PFSK-1 (cell line): ENCODE measurements at regions not wholly inside any gene's neighbourhood (a gene's known extent, or its start where the extent isn't known, plus 50 kb on each side); places are given as distances from the start of the nearest gene placed in this dataset.

ENCODE experiments used
- FOXP2 ChIP-seq: optimal IDR thresholded peaks from 2 replicates; pipeline ENCODE3; 2011; ENCODE audit warnings: borderline replicate concordance, control low read depth, inconsistent platforms; ENCODE audit not compliant: insufficient read depth; ENCODE audit errors: extremely low read length, extremely low read depth
- POLR2AphosphoS5 ChIP-seq: IDR thresholded peaks from 2 replicates; pipeline ENCODE4 v1.6.1; 2012; ENCODE audit warnings: low read depth, mild to moderate bottlenecking, control low read depth, low read length, moderate library complexity
- SIN3A ChIP-seq: IDR thresholded peaks from 2 replicates; pipeline ENCODE4 v1.6.1; 2012; ENCODE audit warnings: mild to moderate bottlenecking, low read length, moderate library complexity, borderline replicate concordance; ENCODE audit not compliant: insufficient read depth
- TAF1 ChIP-seq: IDR thresholded peaks from 2 replicates; pipeline ENCODE4 v1.6.1; 2012; ENCODE audit warnings: low read length, control low read depth, borderline replicate concordance; ENCODE audit not compliant: insufficient read depth
- TF ChIP-seq, protein P1 (sequence below), 2 experiments: IDR thresholded peaks; 2 replicates each; pipeline versions ENCODE4 v1.6.1 to v1.8.0; 2011 to 2012; ENCODE audit warnings: low read depth in 2 of 2, low read length in 2 of 2, control low read depth in 1 of 2, inconsistent platforms in 1 of 2, mild to moderate bottlenecking in 1 of 2, moderate library complexity in 1 of 2; ENCODE audit not compliant: insufficient read depth in 1 of 2

DNA sequence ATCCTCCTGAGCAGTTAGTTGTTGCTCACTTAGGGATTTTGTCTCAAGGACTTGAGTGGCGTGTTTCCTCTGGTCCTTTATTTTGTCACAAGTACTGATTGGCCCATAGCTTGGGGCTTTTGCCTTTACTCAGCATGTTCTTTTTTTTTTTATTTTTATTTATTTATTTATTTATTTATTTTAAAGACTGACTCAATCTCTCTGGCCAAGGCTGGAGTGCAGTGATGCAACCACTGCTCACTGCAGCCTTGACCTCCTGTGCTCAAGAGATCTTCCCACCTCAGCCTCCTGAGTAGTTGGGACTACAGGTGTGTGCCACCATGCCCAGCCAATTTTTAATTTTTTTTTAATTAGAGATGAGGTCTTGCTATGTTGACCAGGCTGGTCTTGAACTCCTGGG lies 223.9 kb upstream of the TPM1 start:
- TF ChIP-seq POLR2AphosphoS5, result no peak
- TF ChIP-seq TAF1, result no peak
- no peak for TF ChIP-seq SIN3A
- TF ChIP-seq, protein P1, sequence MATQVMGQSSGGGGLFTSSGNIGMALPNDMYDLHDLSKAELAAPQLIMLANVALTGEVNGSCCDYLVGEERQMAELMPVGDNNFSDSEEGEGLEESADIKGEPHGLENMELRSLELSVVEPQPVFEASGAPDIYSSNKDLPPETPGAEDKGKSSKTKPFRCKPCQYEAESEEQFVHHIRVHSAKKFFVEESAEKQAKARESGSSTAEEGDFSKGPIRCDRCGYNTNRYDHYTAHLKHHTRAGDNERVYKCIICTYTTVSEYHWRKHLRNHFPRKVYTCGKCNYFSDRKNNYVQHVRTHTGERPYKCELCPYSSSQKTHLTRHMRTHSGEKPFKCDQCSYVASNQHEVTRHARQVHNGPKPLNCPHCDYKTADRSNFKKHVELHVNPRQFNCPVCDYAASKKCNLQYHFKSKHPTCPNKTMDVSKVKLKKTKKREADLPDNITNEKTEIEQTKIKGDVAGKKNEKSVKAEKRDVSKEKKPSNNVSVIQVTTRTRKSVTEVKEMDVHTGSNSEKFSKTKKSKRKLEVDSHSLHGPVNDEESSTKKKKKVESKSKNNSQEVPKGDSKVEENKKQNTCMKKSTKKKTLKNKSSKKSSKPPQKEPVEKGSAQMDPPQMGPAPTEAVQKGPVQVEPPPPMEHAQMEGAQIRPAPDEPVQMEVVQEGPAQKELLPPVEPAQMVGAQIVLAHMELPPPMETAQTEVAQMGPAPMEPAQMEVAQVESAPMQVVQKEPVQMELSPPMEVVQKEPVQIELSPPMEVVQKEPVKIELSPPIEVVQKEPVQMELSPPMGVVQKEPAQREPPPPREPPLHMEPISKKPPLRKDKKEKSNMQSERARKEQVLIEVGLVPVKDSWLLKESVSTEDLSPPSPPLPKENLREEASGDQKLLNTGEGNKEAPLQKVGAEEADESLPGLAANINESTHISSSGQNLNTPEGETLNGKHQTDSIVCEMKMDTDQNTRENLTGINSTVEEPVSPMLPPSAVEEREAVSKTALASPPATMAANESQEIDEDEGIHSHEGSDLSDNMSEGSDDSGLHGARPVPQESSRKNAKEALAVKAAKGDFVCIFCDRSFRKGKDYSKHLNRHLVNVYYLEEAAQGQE (IDR thresholded peaks at IDR 0.05; ENCODE audit: insufficient read depth in 1 of 2, low read depth in 2 of 2, low read length in 2 of 2), result no peak
- TF ChIP-seq FOXP2, result no peak

GRCh38 chr15:62821384-62822131 lies 221.0 kb upstream of the TPM1 start:
- TF ChIP-seq, protein P1 (IDR thresholded peaks at IDR 0.05; ENCODE audit: insufficient read depth in 1 of 2, low read depth in 2 of 2, low read length in 2 of 2), result no peak
- no peak for TF ChIP-seq TAF1
- TF ChIP-seq FOXP2, result no peak
- TF ChIP-seq POLR2AphosphoS5, result no peak
- TF ChIP-seq SIN3A, result no peak

- TF ChIP-seq FOXP2 (no peak), POLR2AphosphoS5 (no peak), TAF1 (no peak), SIN3A (no peak)
Observed at GRCh38 chr15:62822228-62822627, 220.3 kb upstream of the TPM1 start.

DNA sequence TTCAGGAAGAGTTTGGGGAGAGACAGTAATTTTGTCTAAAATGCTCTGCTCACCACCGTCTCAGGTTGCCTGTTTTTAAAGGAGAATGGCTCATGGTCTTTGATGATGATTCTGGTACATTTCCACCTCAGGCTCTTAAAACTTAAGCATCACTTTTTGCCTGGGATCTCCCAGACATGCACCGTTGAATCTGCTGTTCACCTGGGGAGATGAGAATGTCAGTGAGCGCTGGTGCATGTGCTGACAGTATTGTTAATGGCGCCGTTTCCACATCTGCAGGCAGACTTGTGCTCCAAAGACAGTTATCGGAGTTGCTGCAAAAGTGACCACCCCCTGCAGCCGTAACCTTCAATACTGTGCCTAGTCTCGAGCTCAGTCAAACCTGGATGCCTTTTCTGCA lies 219.0 kb upstream of the TPM1 start:
- TF ChIP-seq SIN3A (no peak), FOXP2 (no peak), TAF1 (no peak), POLR2AphosphoS5 (no peak)
- TF ChIP-seq, protein P1 (IDR thresholded peaks at IDR 0.05; ENCODE audit: insufficient read depth in 1 of 2, low read depth in 2 of 2, low read length in 2 of 2), result no peak

GRCh38 chr15:62824111-62825015 lies 218.2 kb upstream of the TPM1 start:
- TF ChIP-seq TAF1, result no peak
- no peak for TF ChIP-seq SIN3A
- TF ChIP-seq, protein P1 (IDR thresholded peaks at IDR 0.05; ENCODE audit: insufficient read depth in 1 of 2, low read depth in 2 of 2, low read length in 2 of 2), result no peak
- no peak for TF ChIP-seq FOXP2
- TF ChIP-seq POLR2AphosphoS5, result no peak
